ENCODE measurements at regions not wholly inside any gene's neighbourhood (a gene's known extent, or its start where the extent isn't known, plus 50 kb on each side); places are given as distances from the start of the nearest gene placed in this dataset.

DNA sequence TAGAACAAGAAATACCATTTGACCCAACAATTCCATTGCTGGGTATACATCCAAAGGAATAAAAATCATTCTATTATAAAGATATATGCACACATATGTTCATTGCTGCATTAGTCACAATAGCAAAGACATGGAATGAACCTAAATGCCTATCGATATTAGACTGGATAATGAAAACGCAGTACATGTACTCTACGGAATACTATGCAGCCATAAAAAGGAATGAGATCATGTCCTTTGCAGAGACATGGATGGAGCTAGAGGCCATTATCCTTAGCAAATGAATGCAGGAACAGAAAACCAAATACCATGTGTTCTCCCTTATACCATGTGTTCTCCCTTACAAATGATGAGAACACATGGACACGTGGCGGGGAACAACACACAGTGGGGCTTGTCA lies 190.2 kb downstream of the HACE1 start:
- POLR2A ChIA-PET (ENCODE audit: unreplicated experiment): no interaction called here

DNA sequence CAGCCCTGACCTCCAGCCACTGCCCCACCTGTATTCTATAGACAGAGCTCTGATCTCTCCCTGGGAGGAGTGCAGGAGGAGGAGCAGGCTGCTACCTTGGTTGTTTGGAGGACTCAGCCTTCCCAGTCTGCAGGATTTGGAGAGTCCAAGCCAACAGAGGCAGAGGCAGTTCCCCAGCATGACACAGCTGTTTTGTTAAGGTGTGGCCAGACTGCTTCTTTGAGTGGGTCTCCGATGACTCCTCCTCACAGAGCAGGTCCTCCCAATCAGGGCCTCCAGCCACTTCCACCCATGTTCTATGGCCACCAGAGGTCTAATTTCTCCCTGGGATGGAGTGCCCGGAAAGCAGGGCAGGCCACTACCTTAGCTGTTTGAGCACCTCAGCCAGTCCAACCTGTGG lies 203.5 kb downstream of the HACE1 start:
- no peaks in the 10 kb centered on the region for H3K27me3 ChIP-seq (ENCODE audit: low read length)
- ChIA-PET POLR2A (ENCODE audit: unreplicated experiment) (no interaction called here), CTCF (no interaction called here)
- H3K9ac ChIP-seq (ENCODE audit: low read length): no peak overlapping the region
- DNase-seq (no peak), ATAC-seq (no peak)
- no peaks in the 10 kb centered on the region for H3K79me2 ChIP-seq (ENCODE audit: low read length)
- no TSS peak for BruUV-seq (replicated peaks)
- no peaks in the 10 kb centered on the region for H4K20me1 ChIP-seq (ENCODE audit: low read length)
- H3F3A ChIP-seq (ENCODE audit: low read length, unreplicated experiment): no peaks in the 10 kb centered on the region
- H3K27ac ChIP-seq (ENCODE audit: low read length): no peak overlapping the region
- TF ChIP-seq, protein P1, sequence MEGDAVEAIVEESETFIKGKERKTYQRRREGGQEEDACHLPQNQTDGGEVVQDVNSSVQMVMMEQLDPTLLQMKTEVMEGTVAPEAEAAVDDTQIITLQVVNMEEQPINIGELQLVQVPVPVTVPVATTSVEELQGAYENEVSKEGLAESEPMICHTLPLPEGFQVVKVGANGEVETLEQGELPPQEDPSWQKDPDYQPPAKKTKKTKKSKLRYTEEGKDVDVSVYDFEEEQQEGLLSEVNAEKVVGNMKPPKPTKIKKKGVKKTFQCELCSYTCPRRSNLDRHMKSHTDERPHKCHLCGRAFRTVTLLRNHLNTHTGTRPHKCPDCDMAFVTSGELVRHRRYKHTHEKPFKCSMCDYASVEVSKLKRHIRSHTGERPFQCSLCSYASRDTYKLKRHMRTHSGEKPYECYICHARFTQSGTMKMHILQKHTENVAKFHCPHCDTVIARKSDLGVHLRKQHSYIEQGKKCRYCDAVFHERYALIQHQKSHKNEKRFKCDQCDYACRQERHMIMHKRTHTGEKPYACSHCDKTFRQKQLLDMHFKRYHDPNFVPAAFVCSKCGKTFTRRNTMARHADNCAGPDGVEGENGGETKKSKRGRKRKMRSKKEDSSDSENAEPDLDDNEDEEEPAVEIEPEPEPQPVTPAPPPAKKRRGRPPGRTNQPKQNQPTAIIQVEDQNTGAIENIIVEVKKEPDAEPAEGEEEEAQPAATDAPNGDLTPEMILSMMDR (conservative IDR thresholded peaks at IDR 0.05; ENCODE audit: low read depth, low read length): no peak
- no peak for TF ChIP-seq EZH2 (IDR thresholded peaks at IDR 0.05; ENCODE audit: low read length, unreplicated experiment)
- TF ChIP-seq EZH2phosphoT487 (IDR thresholded peaks at IDR 0.05; ENCODE audit: borderline replicate concordance, low read length): no peak
- no peak overlapping the region for H3K4me2 ChIP-seq (ENCODE audit: low read length)
- H2AFZ ChIP-seq (ENCODE audit: low read length): no peak overlapping the region
- H3K36me3 ChIP-seq (ENCODE audit: low read depth, low read length): no peaks in the 10 kb centered on the region
- no peak overlapping the region for H3K4me3 ChIP-seq (ENCODE audit: low read length)
- intact Hi-C loops (cut with micrococcal nuclease): no loop called here
- H3K4me1 ChIP-seq (ENCODE audit: insufficient read depth, low read length): no peaks in the 10 kb centered on the region
- H3K9me2 ChIP-seq (replicated peaks; ENCODE audit: low read length): no peaks in the 10 kb centered on the region
- H3K9me3 ChIP-seq (ENCODE audit: low read length): no peaks in the 10 kb centered on the region

More for the DNA sequence above, 190.2 kb downstream of the HACE1 start:
- Histone ChIP-seq H3K9me2 (replicated peaks; ENCODE audit: low read length) (no peaks in the 10 kb centered on the region), H3K79me2 (ENCODE audit: low read length) (no peaks in the 10 kb centered on the region), H4K20me1 (ENCODE audit: low read length) (no peaks in the 10 kb centered on the region), H3K27me3 (ENCODE audit: low read length) (no peaks in the 10 kb centered on the region), H3K4me1 (ENCODE audit: insufficient read depth, low read length) (no peaks in the 10 kb centered on the region), H2AFZ (ENCODE audit: low read length) (no peak overlapping the region), H3K27ac (ENCODE audit: low read length) (no peak overlapping the region), H3K9me3 (ENCODE audit: low read length) (no peaks in the 10 kb centered on the region), H3K36me3 (ENCODE audit: low read depth, low read length) (no peaks in the 10 kb centered on the region), H3F3A (ENCODE audit: low read length, unreplicated experiment) (no peaks in the 10 kb centered on the region), H3K4me2 (ENCODE audit: low read length) (no peak overlapping the region), H3K4me3 (ENCODE audit: low read length) (no peak overlapping the region), H3K9ac (ENCODE audit: low read length) (no peak overlapping the region)
- intact Hi-C loops (cut with micrococcal nuclease): no loop called here
- ATAC-seq (no peak), DNase-seq (no peak)
- CTCF ChIA-PET: no interaction called here
- no peak for TF ChIP-seq EZH2phosphoT487 (IDR thresholded peaks at IDR 0.05; ENCODE audit: borderline replicate concordance, low read length)
- TF ChIP-seq, protein P1 (conservative IDR thresholded peaks at IDR 0.05; ENCODE audit: low read depth, low read length): no peak
- no peak for TF ChIP-seq EZH2 (IDR thresholded peaks at IDR 0.05; ENCODE audit: low read length, unreplicated experiment)
- BruUV-seq (replicated peaks): no TSS peak

DNA sequence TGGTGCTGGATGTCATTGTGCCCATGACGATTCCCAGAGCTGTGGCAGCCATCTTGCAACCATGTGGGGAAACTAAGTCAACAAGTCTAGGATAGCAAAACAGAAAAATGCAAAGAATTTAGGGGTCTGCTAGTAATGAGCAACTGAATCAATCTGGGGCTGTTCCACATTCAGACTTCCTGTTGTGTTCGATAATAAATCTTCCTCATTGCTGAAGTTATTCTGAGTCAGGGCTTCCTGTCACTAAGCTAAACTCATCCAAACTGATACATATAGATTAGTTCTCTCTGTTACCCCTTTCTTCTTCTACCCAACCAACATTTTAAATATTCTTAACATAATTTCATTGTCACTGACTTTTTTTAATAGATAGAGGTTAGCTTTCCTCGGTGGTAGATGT lies 205.9 kb downstream of the HACE1 start:
- CTCF ChIA-PET: no interaction called here
- H3K9me3 ChIP-seq (ENCODE audit: low read length): no peaks in the 10 kb centered on the region
- H3K9ac ChIP-seq (ENCODE audit: low read length): no peak overlapping the region
- no peaks in the 10 kb centered on the region for H4K20me1 ChIP-seq (ENCODE audit: low read length)
- no peak overlapping the region for H3K4me2 ChIP-seq (ENCODE audit: low read length)
- H3K36me3 ChIP-seq (ENCODE audit: low read depth, low read length): no peaks in the 10 kb centered on the region
- TF ChIP-seq EZH2phosphoT487 (IDR thresholded peaks at IDR 0.05; ENCODE audit: borderline replicate concordance, low read length): no peak
- TF ChIP-seq EZH2 (IDR thresholded peaks at IDR 0.05; ENCODE audit: low read length, unreplicated experiment): no peak
- TF ChIP-seq, protein P1 (conservative IDR thresholded peaks at IDR 0.05; ENCODE audit: low read depth, low read length): no peak
- H3K4me3 ChIP-seq (ENCODE audit: low read length): no peak overlapping the region
- ATAC-seq: no peak
- POLR2A ChIA-PET (ENCODE audit: unreplicated experiment): no interaction called here
- H3K4me1 ChIP-seq (ENCODE audit: insufficient read depth, low read length): no peaks in the 10 kb centered on the region
- no peak overlapping the region for H3K27ac ChIP-seq (ENCODE audit: low read length)
- no TSS peak for BruUV-seq (replicated peaks)
- no peak overlapping the region for H2AFZ ChIP-seq (ENCODE audit: low read length)
- H3F3A ChIP-seq (ENCODE audit: low read length, unreplicated experiment): no peaks in the 10 kb centered on the region
- no peaks in the 10 kb centered on the region for H3K79me2 ChIP-seq (ENCODE audit: low read length)
- no peaks in the 10 kb centered on the region for H3K27me3 ChIP-seq (ENCODE audit: low read length)
- intact Hi-C loops (cut with micrococcal nuclease): no loop called here
- no peak for DNase-seq
- H3K9me2 ChIP-seq (replicated peaks; ENCODE audit: low read length): no peaks in the 10 kb centered on the region

Data from PC-3 (cell line).